ENCODE measurements at regions not wholly inside any gene's neighbourhood (a gene's known extent, or its start where the extent isn't known, plus 50 kb on each side); places are given as distances from the start of the nearest gene placed in this dataset.

GRCh38 chr13:74560325-74560724 is 426.1 kb upstream of the KLF12 start:
- no peak for TF ChIP-seq CTCF (IDR thresholded peaks at IDR 0.05)
- no peak for TF ChIP-seq RFX5 (IDR thresholded peaks at IDR 0.05; ENCODE audit: low read length)
- no peak for TF ChIP-seq PBX3 (IDR thresholded peaks at IDR 0.05)
- TF ChIP-seq RAD21 (IDR thresholded peaks at IDR 0.05; ENCODE audit: low read length) = no peak
- no peak for TF ChIP-seq FOXJ3 (CRISPR knock-in tag; IDR thresholded peaks at IDR 0.05)
- no peak for TF ChIP-seq NFIC (IDR thresholded peaks at IDR 0.05; ENCODE audit: borderline replicate concordance)
- TF ChIP-seq MXI1 (IDR thresholded peaks at IDR 0.05; ENCODE audit: low read depth, low read length) = no peak
- no peak for TF ChIP-seq EP300 (IDR thresholded peaks at IDR 0.05; ENCODE audit: borderline replicate concordance in 1 of 2, low read depth in 1 of 2, low read length in 1 of 2)
- no peak for TF ChIP-seq POLR2AphosphoS5 (IDR thresholded peaks at IDR 0.05; ENCODE audit: low read depth, low read length)
- no peak for TF ChIP-seq MAX (IDR thresholded peaks at IDR 0.05; ENCODE audit: low read depth)
- no peak for TF ChIP-seq JUND (IDR thresholded peaks at IDR 0.05)
- TF ChIP-seq GATA2 (CRISPR knock-in tag; IDR thresholded peaks at IDR 0.05) = no peak
- no peak for TF ChIP-seq FOSL2 (IDR thresholded peaks at IDR 0.05; ENCODE audit: borderline replicate concordance, low read depth)
- no peak for TF ChIP-seq RXRA (IDR thresholded peaks at IDR 0.05; ENCODE audit: borderline replicate concordance, low read depth)
